ENCODE measurements at regions not wholly inside any gene's neighbourhood (a gene's known extent, or its start where the extent isn't known, plus 50 kb on each side); places are given as distances from the start of the nearest gene placed in this dataset.

- Histone ChIP-seq H3K27ac (ENCODE audit: low read depth, low read length) (no peak overlapping the region), H4K20me1 (replicated peaks in 1 of 2; ENCODE audit: control insufficient read depth in 1 of 2, insufficient read depth in 2 of 2, low read length in 2 of 2) (no peaks in the 10 kb centered on the region), H3K4me1 (replicated peaks in 1 of 4; ENCODE audit: control insufficient read depth in 3 of 4, insufficient read depth in 4 of 4, low read length in 3 of 4) (no peaks in the 10 kb centered on the region), H3K56ac (replicated peaks; ENCODE audit: insufficient read length, low read depth, low read length) (no peak overlapping the region), H3K79me2 (ENCODE audit: control insufficient read depth in 1 of 2, insufficient read depth in 2 of 2, low read length in 2 of 2) (no peaks in the 10 kb centered on the region), H3K36me3 (ENCODE audit: control insufficient read depth in 2 of 4, insufficient read depth in 4 of 4, low read length in 3 of 4) (no peaks in the 10 kb centered on the region), H2BK20ac (ENCODE audit: low read length) (no peak overlapping the region), H3K18ac (ENCODE audit: extremely low read depth, low read length) (no peak overlapping the region), H3K14ac (ENCODE audit: insufficient read length) (no peak overlapping the region), H3K4ac (replicated peaks; ENCODE audit: insufficient read length, low read depth, low read length) (no peak overlapping the region), H3K9me3 (ENCODE audit: insufficient read depth in 2 of 2, low read depth in 1 of 2, low read length in 1 of 2) (no peaks in the 10 kb centered on the region), H2BK15ac (ENCODE audit: low read length) (no peak overlapping the region), H4K5ac (ENCODE audit: insufficient read length, low read depth, low read length) (no peak overlapping the region), H2BK5ac (ENCODE audit: low read depth, low read length) (no peak overlapping the region), H4K91ac (replicated peaks; ENCODE audit: insufficient read length, low read length) (no peak overlapping the region), H2BK120ac (replicated peaks; ENCODE audit: low read depth, low read length) (no peak overlapping the region), H3K79me1 (ENCODE audit: low read depth, low read length) (no peaks in the 10 kb centered on the region), H2BK12ac (ENCODE audit: low read depth, low read length) (no peak overlapping the region), H3K9ac (replicated peaks in 1 of 4; ENCODE audit: extremely low read depth in 1 of 4, low read depth in 3 of 4, low read length in 3 of 4) (no peak overlapping the region), H4K8ac (ENCODE audit: extremely low read depth, insufficient read depth, low read length) (no peak overlapping the region), H3K4me3 (ENCODE audit: extremely low read depth in 1 of 4, insufficient read depth in 2 of 4, low read depth in 3 of 4, low read length in 4 of 4) (no peak overlapping the region), H3K23me2 (ENCODE audit: low read depth, low read length) (no peaks in the 10 kb centered on the region), H2AFZ (ENCODE audit: low read length) (no peak overlapping the region), H2AK5ac (ENCODE audit: low read depth, low read length) (no peak overlapping the region), H3K27me3 (replicated peaks in 1 of 4; ENCODE audit: control insufficient read depth in 3 of 4, extremely low read depth in 1 of 4, insufficient read depth in 3 of 4, low read length in 3 of 4) (no peaks in the 10 kb centered on the region), H3K23ac (ENCODE audit: insufficient read length) (no peak overlapping the region), H3K4me2 (ENCODE audit: insufficient read depth in 1 of 2, low read depth in 2 of 2, low read length in 2 of 2) (no peak overlapping the region)
- TF ChIP-seq TAF1 (IDR thresholded peaks at IDR 0.05; ENCODE audit: low read depth, low read length) = no peak
- CTCF ChIA-PET (ENCODE audit: partially characterized antibody) = interaction anchor here (0.6 to 0.9 kb wide), 2 partner anchors 11 to 136 kb away, joined by 3 read pairs; no protein-coding TSS in a partner anchor
- DNase-seq (ENCODE audit: low read depth in 1 of 2, low spot score in 2 of 2) (no peak), FAIRE-seq (no peak)
- WGBS, 2 experiments (ENCODE audit: extremely low coverage in 1 of 2, insufficient coverage in 1 of 2, insufficient read length in 1 of 2, insufficient replicate concordance in 2 of 2, low coverage in 1 of 2, low lambda C conversion rate in 2 of 2, missing lambda C conversion rate in 1 of 2) = 95% methylated on average over 3 of the region's 3 CpGs; no CpG with 5 or more reads in 1 of the 2 experiments
- POLR2A ChIA-PET (ENCODE audit: partially characterized antibody) = no interaction called here
Measured at GRCh38 chr18:55743736-55744135, 155.7 kb upstream of the TCF4 start.

Measured in H1 (cell line).